ENCODE measurements at regions not wholly inside any gene's neighbourhood (a gene's known extent, or its start where the extent isn't known, plus 50 kb on each side); places are given as distances from the start of the nearest gene placed in this dataset.

DNA sequence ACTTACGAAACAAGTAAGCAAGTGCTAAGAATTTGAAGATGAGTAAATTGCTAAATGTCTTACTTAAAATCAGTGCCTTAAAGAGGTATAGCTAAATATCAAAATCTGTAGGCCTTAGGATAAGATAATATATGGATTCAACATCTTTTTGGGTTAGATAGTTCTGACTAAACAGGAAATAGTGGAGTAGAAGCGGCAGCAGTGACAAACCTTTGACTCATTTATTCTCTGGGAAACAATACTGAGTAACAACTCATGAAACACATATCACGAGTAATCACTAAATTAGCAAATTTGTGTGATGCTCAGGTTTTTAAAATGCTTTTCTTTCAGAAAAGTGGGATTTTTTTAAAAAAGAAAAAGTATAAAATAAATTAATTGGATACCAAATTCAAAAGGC lies 762.1 kb upstream of the TYRP1 start:
- ChIA-PET CTCF (no interaction called here), POLR2A (no interaction called here)
- TF ChIP-seq, protein P1, sequence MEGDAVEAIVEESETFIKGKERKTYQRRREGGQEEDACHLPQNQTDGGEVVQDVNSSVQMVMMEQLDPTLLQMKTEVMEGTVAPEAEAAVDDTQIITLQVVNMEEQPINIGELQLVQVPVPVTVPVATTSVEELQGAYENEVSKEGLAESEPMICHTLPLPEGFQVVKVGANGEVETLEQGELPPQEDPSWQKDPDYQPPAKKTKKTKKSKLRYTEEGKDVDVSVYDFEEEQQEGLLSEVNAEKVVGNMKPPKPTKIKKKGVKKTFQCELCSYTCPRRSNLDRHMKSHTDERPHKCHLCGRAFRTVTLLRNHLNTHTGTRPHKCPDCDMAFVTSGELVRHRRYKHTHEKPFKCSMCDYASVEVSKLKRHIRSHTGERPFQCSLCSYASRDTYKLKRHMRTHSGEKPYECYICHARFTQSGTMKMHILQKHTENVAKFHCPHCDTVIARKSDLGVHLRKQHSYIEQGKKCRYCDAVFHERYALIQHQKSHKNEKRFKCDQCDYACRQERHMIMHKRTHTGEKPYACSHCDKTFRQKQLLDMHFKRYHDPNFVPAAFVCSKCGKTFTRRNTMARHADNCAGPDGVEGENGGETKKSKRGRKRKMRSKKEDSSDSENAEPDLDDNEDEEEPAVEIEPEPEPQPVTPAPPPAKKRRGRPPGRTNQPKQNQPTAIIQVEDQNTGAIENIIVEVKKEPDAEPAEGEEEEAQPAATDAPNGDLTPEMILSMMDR (IDR thresholded peaks at IDR 0.05; ENCODE audit: insufficient read depth, low read length, missing control alignments): no peak
- no peak overlapping the region for H3K4me3 ChIP-seq (ENCODE audit: low read depth, low read length)
- DNase-seq (ENCODE audit: low read depth, low spot score): no peak

DNA sequence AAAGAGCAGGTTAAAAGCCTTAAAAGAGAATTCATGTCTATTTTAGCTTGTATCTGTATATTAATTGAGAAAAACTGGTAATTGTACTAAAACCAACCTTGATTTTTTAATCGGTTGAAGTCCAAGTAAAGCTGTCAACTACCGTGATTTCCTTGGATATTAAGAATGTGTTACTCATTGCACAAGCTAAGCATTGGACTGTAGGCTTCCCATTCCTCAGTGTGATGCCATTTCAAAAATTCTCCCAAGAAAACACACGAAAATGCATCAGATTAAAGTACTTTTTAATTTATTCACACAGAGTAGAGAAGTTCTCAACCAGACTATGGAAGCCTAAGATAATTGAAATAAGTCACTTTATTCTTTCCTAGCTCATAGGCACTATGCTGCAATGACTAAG lies 761.4 kb upstream of the TYRP1 start:
- ChIA-PET CTCF (no interaction called here), POLR2A (no interaction called here)
- no peak overlapping the region for H3K4me3 ChIP-seq (ENCODE audit: low read depth, low read length)
- TF ChIP-seq, protein P1 (IDR thresholded peaks at IDR 0.05; ENCODE audit: insufficient read depth, low read length, missing control alignments): no peak
- DNase-seq (ENCODE audit: low read depth, low spot score): no peak

DNA sequence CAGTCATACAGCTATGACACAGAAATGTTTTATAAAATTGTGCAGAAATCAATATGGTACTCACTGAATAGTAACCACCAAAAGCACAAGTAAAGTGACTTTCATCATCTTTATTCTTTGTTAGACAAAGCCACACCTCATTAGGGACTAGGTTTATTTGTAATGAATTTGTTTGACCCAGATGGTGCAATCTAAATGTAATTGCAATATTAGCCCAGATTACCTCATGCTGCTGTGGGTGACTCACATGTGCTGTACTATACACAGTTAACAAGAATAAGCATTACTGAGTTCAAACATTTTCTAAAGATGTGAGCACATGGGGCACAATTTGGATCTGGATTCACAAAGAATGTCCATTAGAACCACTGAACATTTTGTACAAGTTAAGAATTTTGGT lies 759.3 kb upstream of the TYRP1 start:
- peak; percentile 4 for DNase-seq (ENCODE audit: low read depth, low spot score)
- TF ChIP-seq, protein P1 (IDR thresholded peaks at IDR 0.05; ENCODE audit: insufficient read depth, low read length, missing control alignments): no peak
- ChIA-PET POLR2A (no interaction called here), CTCF (no interaction called here)
- H3K4me3 ChIP-seq (ENCODE audit: low read depth, low read length): no peak overlapping the region

DNA sequence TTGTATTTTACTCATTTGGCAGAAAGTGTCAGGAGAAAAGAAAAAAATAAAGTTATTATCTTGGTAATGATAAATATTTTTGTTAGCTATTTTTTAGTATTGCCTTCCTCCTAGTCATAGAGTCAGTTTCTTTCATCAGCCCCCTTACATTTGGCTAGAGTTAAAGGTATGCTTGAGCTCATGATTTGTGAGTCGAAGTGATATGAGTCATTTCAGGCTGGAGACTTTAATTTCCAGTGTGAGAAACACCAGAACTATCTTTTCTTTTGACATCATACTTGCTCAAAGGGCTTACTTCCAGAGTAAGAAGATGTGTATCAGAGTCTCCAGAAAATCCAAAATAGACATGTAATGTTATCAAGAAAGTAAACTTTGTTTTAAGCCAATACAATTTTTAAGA lies 746.7 kb upstream of the TYRP1 start:
- POLR2A ChIA-PET: no interaction called here
- no peak overlapping the region for H3K4me3 ChIP-seq (ENCODE audit: low read depth, low read length)
- no peak for DNase-seq (ENCODE audit: low read depth, low spot score)
- TF ChIP-seq, protein P1 (IDR thresholded peaks at IDR 0.05; ENCODE audit: insufficient read depth, low read length, missing control alignments): no peak
- CTCF ChIA-PET: no interaction called here

DNA sequence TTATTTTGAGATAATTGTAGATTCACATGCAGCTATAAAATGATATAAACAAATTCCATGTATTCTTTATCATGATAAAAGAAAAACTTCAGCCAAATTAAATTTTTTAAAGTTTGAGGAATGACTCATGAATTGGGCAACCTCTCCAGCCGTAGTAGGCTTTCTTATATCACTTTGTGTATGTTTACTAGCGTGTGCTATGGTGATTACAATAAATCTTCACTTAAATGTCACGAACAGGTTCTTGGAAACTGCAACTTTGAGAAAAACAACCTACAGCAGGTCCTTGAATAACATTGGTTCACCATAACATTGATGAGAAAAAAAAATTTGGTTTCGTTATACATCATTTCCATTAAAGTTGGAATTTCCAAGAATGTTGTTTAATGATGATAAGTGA lies 730.9 kb upstream of the TYRP1 start:
- H3K4me3 ChIP-seq (ENCODE audit: low read depth, low read length): no peak overlapping the region
- ChIA-PET CTCF (no interaction called here), POLR2A (no interaction called here)
- TF ChIP-seq, protein P1 (IDR thresholded peaks at IDR 0.05; ENCODE audit: insufficient read depth, low read length, missing control alignments): no peak
- DNase-seq (ENCODE audit: low read depth, low spot score): no peak

DNA sequence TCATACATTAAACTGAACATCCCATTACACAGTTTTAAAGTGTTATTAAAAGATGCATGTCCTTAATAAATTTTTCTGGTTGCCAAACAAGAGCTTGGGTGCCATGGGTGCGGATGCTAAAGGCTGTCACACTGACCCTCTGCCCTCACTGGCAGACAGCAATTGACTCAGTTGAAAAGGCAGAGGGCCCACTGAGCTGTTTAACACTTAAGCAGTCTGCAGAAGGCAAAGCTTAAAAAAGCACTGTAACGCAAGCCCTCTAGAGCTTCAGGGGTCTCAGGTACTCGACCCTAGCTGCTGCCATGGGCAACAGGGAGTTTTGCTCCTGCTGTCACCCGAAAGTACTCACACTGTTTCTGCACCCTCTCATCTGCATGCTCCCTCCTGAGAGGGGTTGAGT lies 726.4 kb upstream of the TYRP1 start:
- CTCF ChIA-PET: no interaction called here
- POLR2A ChIA-PET: no interaction called here
- TF ChIP-seq, protein P1 (IDR thresholded peaks at IDR 0.05; ENCODE audit: insufficient read depth, low read length, missing control alignments): no peak
- H3K4me3 ChIP-seq (ENCODE audit: low read depth, low read length): no peak overlapping the region
- DNase-seq (ENCODE audit: low read depth, low spot score): no peak

Measured in AG04449 (cell line).